ENCODE measurements at regions not wholly inside any gene's neighbourhood (a gene's known extent, or its start where the extent isn't known, plus 50 kb on each side); places are given as distances from the start of the nearest gene placed in this dataset.

- no peak for DNase-seq
Measured at GRCh38 chr4:15340902-15341732, 86.7 kb upstream of the C1QTNF7 start.

DNA sequence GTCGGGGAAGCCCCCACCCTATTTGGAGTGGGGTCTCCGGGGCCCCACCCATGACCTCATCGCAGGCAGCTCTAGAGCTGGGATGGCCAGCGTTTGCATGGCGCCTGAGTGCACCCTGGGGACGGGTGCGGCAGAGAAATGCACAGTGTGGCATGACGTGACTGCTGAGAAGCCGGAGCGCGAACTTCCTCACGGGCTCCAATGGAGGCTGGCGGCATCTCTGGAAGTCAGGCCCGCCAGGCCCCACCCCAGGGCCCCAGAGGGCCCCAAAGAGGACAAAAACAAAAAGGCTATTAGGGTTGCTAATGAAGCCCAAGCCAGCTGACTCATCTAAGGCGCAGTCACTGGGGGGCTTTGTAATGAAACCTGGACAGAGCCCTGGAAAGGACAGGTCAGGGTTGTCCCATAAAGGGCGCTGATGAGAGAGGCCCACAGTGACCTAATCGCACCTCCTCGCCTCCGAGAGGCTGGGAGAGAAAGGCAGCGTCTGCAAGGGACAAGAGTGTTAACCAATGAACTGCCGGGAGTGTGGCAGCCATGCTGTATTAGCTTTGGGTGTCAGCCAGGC is 86.0 kb upstream of the C1QTNF7 start:
- DNase-seq, result no peak

- no peak for DNase-seq
Measured at GRCh38 chr4:15343000-15343399, 84.8 kb upstream of the C1QTNF7 start.

DNA sequence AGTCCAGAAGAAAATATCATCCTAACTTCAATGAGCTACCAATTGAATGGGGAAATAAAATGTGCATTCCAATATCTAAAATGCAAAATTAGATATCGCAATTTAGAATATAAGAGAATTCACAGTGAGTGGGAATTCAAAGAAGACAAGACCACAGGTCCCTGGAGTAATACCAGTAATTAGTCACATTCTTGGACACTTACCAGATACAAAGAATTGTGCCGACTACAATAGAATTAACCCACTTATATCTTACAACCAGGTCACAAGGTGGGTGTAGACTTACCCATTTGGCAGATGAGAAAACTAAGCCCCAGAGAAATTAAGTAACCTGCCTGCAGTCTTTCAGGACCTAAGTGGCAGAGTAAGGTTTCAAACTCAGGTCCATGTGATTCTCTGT is 84.3 kb upstream of the C1QTNF7 start:
- DNase-seq, result no peak

- DNase-seq, result no peak
Measured at GRCh38 chr4:15344041-15344440, 83.8 kb upstream of the C1QTNF7 start.

GRCh38 chr4:15345134-15345533 is 82.7 kb upstream of the C1QTNF7 start:
- DNase-seq, result no peak

DNA sequence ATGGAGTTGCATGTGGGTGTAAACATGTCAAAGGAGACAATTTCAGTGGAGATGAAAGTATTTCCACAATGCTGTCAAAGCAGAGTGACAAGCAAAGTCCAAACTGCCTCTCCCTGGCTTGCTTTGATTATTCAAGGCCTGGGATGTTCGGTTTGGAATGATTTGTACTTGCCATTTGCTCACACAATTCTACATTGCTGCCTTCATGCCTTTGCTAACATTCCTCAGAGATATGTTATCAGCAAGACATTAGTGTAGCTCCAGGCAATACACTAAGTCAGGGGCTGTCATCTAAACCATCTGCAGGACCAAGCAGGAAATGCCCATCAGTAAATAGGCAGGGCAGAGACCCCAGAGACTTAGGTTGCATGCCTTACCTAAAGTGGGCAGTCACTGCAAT is 79.6 kb upstream of the C1QTNF7 start:
- no peak for DNase-seq

GRCh38 chr4:15348695-15349094 is 79.1 kb upstream of the C1QTNF7 start:
- no peak for DNase-seq

DNA sequence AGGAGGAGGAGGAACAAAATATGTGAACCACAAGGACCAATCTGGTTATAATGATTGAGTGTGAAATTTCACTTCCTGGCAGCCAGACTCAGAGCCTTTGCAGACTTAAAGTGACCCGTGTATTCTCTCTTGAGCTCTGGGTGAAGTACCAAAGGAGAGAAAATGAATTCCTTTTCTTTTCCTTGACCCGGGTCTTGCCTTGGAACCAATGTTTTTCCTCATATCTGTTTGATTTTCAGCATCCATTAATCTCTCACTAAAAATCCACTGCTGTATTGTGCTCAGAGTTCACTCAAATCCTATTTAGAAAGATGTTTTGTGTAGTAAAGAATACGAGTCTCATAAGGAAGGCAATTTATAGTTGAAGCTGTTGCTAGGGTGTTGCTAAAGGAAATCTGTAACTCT is 78.3 kb upstream of the C1QTNF7 start:
- no peak for DNase-seq

- no peak for DNase-seq
Measured at GRCh38 chr4:15349965-15350364, 77.9 kb upstream of the C1QTNF7 start.

DNA sequence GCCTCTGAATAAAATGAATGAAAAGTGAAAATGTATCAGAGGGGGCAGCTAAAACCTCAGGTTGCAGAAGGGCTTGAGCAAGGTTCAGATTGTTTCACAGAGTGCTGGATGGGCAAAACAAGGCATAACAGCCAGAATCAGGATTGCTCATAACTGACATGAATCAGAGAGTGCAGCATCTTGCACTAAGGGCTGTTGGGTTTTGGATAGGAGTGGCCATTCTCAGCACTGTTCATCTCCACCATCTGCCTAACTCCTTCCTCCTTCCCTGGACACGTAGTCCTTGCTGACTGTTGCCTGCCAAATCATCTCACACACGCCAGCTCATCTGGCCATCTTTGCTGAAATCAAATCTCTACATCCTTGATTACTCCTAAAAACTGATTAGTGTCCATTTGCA is 75.3 kb upstream of the C1QTNF7 start:
- DNase-seq, result no peak

- DNase-seq, result no peak
Measured at GRCh38 chr4:15353207-15353606, 74.6 kb upstream of the C1QTNF7 start.

DNA sequence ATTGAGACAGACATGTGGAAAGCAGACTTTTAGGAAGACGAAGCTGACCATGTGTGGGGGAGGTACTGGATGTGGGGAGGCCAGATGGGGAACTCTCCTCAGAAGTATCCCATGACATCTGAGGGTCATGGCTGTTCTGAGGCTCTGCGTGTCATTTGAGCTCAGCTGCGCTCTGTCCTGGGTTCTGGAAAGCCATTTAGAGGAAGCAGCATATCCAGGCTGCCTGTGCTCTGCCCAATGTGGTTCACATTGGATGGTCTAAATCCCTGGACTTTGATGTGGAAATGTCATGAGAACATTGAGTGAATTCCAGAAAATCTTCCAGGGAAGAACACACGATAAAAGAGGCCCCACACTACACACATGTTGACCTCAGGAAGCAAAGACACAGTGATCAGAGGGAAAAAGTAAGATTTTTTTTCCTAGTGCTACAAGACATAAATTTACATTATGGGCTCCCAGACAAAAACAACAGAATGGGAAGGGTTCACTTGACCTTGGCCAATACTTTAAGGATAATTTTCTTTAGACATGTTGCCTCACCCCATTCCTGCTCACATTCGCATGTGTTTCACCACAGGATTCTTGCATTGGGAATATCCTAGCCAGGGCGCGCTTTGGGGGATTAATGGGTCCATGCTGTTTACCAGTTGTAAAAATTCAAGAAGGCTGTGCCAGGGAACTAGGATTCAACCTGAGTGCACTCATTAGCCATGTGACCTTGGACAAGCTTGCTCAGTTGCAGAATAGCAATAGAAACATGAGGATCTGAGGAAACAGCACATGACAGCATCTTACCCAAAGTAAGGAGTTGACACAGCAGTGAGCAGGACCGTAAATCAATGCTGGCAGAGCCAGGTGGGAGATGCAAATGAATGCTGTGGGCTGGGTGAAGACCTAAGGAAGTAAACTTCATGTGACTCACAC is 73.2 kb upstream of the C1QTNF7 start:
- no peak for DNase-seq

DNA sequence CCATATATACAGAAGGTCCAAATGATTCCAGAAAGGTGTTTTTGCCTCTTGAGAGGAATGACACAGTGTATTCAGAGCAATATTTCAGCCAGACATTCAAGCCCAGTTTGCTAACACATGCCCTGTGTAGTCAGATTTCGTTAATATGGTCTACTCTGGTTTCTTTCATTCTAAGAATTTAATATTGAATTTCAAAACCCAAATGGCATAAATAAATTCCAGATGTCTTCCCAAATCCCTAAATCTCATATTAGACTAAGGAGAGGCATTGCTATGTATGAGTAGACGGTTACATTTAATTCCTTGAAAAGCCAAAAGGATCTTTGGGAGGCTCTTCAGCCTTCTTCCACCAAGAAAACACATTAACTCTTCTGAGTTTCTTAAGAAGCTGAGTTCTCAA is 66.3 kb upstream of the C1QTNF7 start:
- no peak for DNase-seq

DNA sequence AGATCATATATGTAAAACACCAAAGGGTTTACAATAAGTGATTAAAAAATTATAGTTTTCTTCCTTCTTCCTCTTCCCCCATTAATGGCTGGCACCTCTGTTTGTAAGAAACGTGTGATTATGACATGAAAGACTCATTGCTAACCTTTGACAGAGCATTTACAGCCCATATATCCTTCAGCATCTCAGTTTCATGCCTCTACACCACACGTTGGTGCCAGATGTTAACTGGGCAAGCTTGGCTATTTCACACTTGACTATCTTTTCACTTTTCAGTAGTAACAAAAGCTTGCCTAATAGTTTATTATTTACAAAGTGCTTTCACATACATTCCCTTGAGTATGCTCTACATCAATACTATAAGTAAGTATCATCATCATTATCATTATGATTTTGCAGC is 65.3 kb upstream of the C1QTNF7 start:
- DNase-seq, result no peak

DNA sequence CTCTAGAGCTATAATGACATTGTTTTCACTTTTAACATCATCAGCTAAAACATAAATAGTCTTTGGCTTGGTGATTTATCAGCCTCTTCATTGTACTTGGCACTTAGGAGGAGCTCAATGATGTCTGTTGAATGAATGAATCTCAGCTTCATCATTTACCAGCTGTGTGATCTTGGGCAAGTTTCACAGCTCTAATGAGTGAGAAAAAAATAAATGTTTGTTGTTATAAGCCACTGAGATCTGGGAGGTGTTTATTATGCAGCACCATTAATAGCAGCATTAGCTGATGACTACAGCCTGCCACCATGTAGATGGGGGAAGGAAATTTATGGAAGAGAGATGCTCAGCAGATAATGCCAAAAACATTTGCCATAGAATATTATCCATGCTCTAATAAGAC is 63.6 kb upstream of the C1QTNF7 start:
- no peak for DNase-seq

DNA sequence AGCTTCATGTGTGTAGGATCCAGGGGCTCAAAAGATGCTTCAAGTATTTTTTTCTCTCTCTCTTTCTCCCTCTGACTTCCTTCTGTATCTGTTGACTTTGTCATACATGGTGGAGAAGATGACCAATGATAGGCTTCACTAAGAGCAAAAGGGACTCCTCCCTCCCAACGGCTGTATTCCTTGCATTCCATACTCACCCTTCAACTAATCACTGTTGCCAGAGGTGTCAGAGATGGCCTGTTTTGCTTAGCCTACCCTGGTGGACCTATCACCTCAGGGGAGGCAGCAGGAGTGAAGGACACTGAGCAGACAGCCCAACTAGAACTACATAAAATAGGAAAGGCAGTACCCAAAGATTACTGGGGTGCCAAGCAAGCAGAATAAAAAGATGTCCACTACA is 62.2 kb upstream of the C1QTNF7 start:
- no peak for DNase-seq

- DNase-seq, result no peak
Measured at GRCh38 chr4:15366721-15367120, 61.1 kb upstream of the C1QTNF7 start.

DNA sequence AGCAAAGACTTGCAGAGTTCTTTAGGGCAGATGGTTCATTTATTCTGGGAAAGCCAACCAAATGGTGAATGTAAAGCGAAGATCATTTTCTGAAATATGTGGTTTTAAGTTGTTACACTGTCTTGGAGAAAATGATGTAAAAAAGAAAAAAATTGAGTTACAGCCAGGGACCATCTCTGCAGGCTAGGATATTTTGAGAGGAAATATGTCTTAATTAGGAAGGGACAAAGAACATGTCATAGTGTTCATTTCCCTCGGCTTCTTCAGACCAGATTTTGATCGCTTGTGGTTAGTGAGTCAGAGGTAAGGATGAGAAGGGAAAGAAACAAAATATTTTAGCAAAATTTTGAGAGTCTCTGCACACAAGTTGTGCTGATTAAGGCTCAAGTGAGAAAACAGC is 59.0 kb upstream of the C1QTNF7 start:
- no peak for DNase-seq

- DNase-seq, result no peak
Measured at GRCh38 chr4:15370296-15370695, 57.5 kb upstream of the C1QTNF7 start.

GRCh38 chr4:15373363-15373762 is 54.5 kb upstream of the C1QTNF7 start:
- DNase-seq, result no peak

DNA sequence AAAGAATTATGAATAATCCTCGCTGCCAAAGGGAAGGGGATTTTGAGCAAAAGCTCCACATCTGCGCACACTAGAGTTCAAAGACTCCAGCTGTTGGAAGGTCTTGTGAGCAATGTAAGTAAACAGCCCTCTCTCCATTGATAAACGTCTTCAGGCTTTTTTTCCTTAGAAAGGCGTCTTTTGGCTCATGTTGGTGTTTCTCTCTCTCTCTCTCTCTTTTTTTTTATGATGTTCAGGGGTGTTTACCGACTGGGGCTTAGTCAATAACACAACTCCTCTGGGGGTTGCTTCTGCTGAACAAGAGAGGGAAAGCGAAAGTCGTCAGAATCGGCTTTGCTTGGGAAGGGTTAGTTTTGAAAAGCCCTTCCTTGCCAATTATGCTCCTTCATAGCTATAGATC is 53.2 kb upstream of the C1QTNF7 start:
- no peak for DNase-seq

DNA sequence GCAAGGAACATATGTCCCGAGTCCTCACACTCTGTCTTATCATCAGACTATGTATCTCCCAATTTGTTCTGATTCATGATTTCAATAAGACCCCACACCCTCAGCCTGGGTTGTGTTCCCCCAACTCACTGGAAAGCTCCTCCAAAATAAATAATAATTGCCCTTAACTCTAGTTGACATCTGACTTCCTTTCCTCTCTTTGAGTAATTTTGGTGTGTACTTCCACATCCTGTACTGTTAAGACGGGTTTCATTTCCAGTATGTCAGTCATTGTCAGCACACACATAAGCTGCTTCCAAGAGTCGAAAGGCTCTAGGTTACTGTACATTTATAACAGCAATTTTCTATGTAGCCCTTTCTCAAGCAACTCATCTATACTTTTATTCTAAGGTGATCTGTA is 52.2 kb upstream of the C1QTNF7 start:
- DNase-seq, result no peak

DNA sequence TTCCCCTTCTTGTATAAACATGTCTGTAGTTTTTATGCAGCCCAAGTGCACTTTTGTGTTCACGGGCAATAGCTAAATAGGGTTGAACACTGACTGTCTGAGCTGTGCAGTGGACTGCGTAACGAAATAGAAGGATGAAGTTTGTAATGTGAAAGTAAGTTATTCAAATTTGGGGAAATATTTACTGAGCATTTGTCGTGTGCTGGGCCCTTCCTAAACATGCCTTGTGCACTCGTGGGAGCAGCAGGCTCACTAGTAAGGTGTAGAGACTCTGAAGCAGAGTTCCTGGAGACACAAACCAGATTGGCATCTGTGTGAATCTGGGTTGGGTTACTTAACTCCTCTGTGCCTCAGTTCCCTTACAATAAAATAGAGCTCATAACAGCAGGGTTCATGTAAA is 51.7 kb upstream of the C1QTNF7 start:
- DNase-seq, result no peak
